ENCODE measurements at regions not wholly inside any gene's neighbourhood (a gene's known extent, or its start where the extent isn't known, plus 50 kb on each side); places are given as distances from the start of the nearest gene placed in this dataset.

DNA sequence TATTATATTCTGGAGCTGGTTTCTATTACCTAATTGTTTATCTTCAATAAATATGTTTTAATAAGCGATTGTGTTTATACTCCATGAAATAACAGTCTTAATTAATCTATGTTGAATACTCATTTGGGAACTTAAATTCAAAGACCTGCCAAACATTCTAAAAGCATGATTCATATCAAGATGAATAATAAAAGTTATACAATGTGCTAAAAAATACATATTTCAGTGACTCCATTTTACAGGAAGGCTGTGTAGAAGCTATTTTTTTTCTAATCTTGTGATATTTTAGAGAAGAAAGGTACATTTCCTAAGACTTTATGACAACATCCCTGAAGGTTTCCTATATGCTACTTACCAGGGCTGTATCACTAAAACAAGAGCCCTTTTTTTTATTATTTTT lies 417.9 kb downstream of the NFIB start:
- no peak for DNase-seq

DNA sequence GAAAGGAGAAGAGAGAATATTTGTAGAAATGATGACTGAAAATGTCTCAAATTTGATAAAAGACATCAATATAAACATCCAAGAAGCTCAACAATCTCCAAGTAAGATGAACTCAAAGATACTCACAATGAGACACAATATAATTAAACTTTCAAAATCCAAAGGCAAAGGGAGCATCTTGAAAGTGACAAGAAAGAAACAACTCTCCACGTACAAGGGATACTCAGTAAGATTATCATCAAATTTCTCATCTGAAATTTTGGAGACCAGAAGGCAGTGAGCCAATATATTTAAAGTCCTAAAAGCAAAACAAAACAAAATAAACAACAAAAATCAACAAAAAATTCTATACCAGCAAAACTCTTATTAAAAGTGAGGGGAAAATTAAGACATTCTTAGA lies 428.7 kb downstream of the NFIB start:
- no peak for DNase-seq

DNA sequence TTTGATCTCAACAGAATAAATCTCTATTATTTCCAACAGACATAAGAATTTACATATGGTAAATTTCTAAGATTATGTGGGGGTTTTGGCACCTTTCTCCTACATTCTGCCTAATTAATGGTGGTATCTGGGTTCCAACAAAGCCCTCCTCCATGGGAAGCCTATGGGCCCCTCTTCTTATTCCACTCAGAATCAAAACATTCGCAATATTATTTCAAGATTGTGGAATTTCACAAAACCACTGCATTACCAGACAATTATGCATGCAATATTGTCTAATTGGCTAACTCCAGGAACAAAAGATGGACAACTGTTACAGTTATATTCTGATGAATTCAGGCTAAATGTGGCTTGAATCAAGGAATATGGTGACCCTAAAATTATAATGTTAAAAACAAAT lies 434.0 kb downstream of the NFIB start:
- DNase-seq, result no peak

DNA sequence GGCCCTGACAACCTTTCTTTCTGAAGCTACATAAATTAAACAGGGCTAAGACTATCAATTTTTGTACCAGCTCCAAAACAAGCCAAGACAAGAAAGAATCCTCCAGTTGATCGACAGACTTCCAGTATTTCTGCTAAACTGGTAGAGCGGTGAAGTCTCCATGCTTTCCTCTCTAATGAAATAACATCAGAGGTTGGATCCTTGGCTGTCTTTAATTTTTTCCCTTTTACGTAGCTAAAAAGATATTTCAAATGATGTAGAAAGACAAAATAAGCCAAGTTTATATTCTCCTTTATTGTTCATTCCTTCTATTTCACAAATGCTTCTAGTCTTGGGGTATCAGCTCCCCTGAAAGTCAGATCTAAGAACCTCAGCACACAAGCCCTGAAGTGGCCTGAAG lies 434.9 kb downstream of the NFIB start:
- DNase-seq, result no peak

DNA sequence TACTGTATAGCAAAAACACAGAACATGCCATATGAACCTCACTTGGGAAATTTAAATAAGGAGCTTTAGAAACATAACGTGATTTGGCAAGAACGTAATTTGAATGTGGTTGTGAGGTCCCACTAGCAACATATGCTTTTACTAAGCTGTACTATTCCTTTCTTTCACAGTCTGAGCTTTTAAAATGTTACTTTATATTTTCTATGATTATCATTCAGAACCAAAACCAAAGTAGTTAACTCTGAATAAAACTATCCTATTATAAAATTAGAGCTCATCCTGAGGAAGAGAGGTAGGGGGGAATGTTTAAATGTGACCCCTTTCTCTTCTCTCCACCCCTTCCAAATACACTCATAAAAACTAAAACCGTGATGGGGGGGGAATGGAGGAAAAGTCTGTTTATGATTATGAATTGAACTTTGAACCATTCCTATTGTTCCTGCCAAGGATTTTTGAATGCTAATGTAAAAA lies 435.7 kb downstream of the NFIB start:
- no peak for DNase-seq

DNA sequence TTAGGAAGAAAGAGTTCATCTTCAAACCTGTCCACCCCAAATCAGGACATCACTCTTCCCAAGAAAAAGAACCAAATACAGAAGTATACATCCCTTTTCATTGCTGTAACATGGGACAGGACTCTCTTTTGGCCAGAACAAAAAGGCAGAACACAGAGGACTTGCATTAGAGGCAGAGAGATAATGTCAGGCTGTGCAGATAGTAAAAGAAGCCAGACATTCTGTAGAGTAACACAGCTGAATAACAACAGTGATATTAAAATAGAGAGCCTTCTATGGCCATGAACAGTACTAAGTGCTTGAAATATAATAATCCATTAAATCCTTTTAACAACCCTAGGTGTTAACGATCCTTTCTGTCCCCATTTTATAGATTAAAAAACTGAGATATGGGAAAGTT lies 437.2 kb downstream of the NFIB start:
- no peak for DNase-seq

DNA sequence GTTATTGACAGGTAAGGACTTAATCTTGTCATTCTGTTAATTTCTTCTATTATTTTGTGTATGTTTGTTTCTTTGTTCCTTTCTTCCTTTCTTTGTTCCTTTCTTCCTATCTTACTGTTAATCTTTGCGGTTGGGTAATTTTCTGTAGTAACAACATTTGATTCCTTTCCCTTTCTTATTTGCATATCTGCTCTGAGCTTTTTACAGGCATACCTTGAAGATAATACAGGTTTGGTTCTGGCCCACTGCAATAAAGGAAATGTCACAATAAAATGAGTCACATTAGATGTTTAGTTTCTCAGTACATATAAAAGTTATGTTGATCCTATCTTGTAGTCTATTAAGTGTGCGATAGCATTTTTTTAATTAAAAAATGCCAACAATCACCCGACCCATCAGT lies 440.7 kb downstream of the NFIB start:
- DNase-seq, result no peak

DNA sequence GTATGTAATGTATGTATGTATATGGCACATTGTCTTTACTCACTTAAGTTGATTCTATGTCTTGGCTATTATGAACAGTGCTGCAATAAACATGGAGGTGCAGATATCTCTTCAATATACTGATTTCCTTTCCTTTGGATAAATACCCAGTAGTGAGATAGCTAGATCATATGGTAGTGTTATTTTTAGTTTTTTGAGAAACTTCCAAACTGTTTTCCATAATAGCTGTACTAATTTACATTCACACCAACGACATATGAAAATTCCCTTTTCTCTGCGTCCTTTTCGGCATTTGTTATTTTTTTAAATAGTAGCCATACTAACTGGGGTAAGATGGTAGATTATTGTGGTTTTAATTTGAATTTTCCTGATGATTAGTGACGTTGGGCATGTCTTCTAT lies 445.6 kb downstream of the NFIB start:
- no peak for DNase-seq

DNA sequence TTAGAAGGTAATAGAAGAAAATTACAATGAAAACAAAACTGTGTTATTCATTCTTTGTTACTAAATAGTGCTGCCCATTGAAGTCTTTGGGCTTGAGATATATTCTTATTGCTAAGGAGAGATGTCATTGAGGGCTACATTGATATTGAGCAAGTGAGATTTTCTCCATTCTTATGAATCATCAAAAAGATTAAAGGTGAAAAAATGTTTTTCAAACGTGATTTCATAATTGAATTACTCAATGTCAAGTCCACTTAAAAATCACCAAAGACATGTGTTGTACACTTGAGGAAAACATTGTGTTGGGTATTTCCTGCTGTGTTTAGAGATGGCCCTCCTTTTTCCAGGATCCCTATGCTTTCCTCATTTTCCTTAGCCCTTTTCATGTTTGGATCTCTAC lies 448.1 kb downstream of the NFIB start:
- DNase-seq, result no peak

DNA sequence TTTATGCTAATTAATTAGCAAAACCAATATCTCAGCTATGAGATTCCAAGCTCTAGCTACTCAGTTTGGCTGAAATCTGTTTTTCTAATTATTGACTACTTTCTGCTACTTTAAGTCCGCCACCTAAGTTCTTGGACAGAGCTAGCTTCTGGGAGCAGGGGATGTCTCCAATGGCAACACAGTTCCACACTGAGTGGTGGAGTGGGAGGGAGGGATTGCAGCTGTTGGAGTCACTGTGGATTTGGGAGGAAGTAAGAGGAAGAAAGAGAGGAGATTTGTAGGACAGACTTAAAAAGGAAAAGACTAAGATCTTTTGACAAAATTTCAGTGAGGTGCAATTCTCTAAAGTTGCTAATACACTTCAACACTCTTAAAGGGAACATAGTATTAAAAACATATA lies 450.8 kb downstream of the NFIB start:
- no peak for DNase-seq

DNA sequence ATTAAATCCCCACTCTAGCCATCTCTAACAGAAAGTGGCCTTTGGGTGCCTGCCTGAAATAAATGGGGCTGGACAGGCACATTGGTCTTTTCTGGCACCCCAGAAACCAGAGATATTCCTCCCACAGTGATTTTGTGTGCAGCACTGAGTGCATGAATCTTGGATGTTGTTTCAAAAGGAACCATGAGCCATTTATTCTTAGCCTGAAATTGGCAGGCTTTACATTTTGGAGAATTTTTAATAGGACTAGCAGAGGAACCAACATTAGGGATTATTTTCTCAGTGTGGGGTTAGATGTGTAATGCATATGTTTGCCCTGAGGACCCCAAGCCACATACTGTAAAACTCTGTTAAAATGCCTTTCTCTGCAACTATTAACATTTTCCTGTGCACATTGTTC lies 451.3 kb downstream of the NFIB start:
- no peak for DNase-seq

DNA sequence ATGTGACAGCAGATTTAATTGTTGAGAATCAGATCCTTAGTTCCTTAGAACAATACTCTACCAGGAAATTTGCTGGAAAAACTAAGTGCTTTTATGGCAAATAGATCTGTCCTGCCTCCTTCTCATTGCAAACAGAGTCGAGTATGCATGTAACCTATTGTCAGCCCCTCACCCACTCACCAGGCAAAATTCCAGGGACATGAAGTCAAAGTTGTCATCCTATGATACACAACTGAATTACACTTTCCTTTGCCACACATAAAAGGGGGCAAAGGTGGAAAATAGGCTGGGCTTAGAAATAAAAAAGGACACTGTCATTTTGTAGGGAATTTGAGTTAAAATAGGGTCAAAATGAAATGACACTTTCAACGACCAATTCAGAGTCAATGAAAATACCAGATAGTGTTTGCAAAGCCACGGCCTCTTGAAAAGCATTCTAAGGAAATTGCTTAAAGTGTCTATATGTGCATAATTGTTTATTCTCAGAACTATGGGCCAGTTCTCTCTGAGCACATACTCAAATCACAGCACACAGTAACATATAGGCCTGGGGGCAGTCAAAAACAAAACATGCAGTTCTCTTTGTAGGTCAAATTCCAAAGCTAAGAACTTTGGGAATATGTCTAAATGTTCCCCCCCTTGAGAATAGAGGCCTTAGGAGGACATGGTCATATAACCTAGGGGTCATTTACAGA lies 452.8 kb downstream of the NFIB start:
- DNase-seq, result no peak

DNA sequence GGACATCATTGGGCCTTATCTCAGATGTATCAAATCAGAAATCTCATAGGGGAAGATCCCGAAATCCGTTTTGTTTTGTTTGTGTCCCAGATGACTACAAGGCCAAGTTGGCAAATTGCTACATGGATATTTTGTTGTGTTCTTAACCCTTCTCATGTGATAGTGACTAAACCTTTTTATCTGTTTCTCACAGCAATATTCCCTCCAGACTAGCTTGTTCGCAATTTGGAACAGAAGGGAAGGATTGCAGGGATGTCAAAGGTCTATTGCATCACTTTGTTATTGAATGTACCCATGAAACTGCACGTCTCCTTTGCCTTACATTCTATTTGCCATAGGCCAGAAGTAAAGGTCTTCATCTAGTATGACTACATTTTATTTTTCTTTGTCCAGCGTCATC lies 453.9 kb downstream of the NFIB start:
- no peak for DNase-seq

DNA sequence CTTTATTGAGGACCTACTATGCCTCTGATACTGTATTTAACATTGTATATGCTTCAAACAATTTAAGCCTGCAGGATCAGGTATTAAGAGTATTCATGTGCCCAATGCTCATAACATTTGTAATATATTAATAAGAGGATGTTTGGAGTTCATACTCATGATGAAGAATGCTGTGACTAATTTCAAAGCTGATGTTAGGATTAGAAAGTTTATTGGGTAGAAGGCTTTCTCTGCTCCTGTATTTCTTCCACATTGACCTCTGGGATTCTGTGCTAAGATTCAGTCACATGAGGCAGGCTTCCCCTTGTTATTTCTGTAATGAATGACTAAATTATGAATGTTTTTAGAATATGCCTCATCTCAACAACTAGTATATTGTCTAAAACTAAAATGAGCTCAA lies 456.4 kb downstream of the NFIB start:
- DNase-seq, result no peak

DNA sequence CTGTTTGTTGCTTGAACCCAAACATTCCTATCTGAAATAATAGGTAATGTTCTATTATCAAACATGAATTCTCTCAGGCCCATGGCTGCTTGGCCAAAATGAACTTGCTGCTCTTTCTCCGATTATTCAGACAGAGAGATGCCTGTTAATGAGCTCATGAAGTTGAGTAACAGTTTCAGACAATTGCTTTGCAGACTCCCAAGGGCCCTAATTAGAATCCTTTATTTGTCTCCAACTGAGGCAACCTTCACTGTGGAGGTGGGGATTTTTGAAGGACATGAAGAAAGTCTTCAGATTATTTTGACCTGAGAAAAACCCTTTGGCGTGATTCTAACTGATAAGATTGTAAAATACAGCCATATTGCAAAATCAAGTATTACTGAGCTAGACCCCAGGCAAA lies 466.7 kb downstream of the NFIB start:
- DNase-seq, result no peak

DNA sequence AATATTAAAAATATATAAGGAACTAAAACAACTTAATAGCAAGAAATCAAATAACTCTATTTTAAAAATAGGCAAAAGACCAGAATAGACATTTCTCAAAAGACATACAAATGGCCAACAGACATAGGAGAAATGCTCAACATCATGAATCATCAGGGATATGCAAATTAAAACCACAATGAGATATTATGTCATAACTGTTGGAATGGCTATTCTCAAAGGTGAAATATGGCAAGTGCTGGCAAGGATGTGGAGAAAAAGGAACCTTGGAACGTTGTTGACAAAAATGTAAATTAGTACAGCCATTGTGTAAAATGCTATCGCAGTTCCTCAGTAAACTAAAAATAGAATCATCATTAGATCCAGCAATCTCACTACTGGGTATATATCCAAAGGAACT lies 468.5 kb downstream of the NFIB start:
- DNase-seq, result no peak

DNA sequence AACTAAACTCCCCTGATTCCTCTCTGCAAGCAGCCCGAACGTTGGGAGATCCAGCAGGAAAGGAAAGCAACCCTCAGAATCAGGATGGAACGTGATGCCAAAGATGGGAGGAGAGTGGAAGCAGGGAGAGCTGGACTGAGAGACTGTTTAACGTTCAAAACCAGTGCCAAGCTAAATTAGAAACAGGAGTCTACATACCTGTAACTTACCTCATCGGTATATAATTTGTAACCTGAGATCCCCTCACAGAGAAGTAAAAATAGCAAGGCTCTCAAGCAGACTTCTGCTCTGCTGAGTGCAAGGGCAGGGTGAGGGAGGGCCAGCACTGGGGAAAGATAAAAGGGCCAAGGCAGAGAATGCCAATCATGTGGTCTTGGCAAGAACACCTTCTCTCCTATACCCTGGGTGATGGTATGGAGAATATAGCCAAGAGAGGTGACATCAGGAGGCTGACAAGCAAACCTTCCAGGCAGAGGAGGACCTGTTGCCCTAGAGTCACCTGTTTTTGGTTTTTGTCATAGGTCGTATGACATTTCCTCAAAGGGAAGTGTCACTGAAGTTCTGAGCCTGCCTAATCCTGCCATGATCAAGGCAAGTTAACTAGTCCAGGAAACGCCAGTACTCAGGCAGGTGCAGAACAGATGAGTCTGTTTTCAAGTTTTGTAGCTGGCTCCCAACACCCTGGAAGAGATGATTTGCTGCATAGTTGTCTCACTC lies 472.0 kb downstream of the NFIB start:
- DNase-seq, result no peak

DNA sequence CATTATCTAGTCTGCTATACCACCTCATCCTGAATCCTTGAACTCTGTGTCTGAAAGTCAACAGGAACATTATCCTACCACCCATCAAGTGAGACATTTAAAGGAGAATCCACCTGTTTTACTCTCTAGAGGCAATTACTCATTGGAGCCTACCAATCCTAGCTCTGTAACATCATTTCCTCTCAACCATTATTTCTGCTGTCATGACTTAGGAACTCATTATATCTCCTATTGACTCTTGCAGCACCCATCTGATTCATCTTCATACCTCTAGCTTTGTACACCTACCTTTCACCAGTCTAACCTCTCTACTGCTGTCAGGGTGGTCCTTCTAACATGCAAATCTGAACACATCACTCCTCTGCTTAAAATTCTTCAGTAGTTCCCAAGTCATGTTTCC lies 481.5 kb downstream of the NFIB start:
- no peak for DNase-seq

DNA sequence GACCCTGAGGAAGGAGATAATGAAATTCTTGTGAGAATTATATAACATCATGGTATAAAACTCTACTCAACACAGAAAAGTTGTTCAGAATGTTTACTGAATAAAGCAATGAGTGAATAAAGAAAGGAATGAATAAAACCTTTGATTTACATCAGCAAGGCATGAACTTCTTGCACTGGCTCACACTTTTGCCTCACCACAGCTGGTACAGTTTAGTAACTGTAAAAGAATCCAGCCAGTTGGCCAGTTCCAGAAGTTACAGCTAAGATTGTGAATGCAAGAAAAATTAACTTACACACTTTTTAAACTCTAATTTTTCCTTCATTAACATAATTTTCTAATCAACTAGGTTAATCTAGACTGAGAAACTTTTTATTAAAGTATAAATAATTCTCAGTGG lies 490.9 kb downstream of the NFIB start:
- DNase-seq, result no peak

DNA sequence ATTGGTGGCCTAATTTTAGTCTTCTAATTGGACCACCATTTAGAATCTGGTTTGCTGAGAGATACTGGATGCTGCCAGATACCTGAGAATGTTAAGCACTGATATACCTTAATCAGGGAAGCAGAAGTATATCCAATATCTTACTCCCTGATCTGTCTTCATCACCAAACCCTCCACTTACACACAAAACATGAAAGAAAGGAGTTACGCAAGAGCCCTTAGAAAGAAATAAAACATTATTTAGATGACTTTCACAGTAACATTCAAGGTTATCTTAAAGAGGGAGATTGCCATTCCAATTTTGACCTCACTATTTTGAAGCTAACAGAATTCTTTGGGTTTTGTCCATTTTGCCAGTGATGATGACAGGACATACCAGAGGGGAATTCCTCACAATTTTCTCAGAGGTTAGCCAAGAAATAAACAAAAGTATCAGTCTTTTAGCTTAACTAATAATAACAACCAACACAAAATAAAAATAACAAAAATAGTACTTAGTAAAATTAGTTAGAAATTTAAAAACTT lies 496.1 kb downstream of the NFIB start:
- DNase-seq, result no peak

DNA sequence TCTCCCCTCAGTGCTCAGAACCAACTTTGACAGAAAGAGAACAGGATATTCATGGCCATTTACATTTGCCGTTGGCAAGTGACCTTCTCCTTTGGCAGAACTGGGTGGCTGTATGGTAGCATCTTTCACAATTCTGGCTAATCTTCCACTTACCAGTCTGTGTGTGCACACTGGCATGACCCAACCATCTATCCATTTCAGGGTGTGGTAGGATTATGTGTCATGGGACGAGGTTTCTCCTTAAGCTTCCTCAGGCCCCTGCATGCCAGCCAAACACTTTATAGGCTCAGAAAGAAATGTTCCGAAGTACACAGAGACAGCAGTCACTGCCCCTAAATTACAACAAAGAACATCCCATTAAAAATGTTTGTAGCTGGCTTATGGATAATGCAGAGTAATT lies 497.1 kb downstream of the NFIB start:
- no peak for DNase-seq

DNA sequence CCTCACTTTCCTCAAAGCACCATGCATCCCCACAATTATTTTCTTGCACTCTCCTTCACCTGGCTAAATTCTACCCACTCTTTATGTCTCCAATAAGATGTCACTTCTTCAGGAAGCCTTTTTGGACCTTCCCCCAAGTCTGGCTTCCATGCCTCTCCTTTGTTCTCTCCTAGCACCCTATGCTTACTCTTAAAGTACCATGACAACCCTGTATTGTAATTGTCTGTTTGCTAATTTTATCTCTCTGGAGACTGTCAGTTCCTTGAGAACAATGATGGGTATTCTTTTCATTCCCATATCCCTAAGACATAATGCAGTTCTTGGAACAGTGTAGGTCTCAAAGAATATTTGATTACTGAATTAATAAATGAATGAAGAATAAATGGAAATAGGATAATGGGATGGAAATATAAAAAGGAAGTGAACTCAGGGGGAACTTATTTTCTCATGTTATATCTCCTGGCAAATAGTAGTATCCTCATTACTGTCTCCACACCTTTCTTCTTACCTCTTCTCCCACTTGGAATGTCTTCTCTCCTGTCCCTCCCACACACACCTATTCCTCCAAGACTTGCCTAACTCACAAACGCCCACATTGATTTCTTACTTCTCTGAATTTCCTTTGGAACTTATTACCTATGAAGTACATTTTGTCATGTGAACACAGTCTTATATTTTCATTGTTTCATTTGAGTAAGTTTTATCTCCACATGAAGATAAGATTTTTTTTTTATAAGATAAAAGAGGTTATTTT lies 499.1 kb downstream of the NFIB start:
- no peak for DNase-seq

DNA sequence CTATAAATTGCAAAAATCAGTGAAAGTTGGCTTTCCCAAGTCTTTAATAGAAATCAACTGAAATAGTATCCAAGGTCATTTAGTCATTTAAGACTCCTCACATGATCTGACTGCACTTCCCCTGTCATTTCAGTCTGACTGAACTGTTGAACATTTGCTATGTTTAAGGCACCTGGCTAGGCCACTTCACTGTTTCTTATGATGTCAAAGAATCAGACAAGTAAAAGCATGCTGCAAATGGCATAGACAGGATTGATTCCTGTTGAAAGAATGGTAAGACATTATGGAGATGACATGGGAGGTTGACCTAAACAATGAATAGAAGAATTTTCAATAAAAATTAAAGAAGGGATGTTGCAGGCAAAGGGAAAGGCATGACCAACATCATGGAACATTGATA lies 502.1 kb downstream of the NFIB start:
- DNase-seq, result no peak

DNA sequence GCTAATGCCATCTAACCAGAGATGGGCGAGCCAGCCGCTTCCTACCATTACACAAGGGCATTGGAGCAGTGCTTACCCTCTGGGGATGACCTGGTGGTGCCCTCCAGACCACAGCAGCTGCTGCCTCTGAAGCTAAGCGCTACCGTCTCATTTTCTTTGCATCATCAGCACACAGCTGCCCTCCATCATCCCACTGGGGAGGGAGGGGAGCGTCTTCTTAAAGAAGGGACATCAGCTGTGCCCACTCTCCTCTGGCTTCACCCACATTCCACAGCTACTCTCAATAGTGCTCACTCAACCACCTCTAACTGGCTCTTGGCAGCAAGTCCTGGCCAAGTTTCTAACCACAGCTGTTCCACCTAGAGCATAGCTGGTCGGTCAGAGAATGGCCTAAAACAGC lies 503.4 kb downstream of the NFIB start:
- DNase-seq, result no peak
